HTR-8/SVneo (cell line): ENCODE measurements at regions not wholly inside any gene's neighbourhood (a gene's known extent, or its start where the extent isn't known, plus 50 kb on each side); places are given as distances from the start of the nearest gene placed in this dataset.
A peak's percentile ranks its signal among the peaks of the same experiment; 100 is the strongest.

Source experiments
- DNase-seq: peaks from one replicate; pipeline ENCODE4 v3.0.0; 2011; ENCODE audit warnings: low spot score, mixed read lengths; ENCODE audit not compliant: insufficient read length
- FAIRE-seq: peaks from 2 replicates; lab custom pipeline; 2011; peaks lifted over from hg19 to GRCh38; lab: Jason Lieb, UNC

DNA sequence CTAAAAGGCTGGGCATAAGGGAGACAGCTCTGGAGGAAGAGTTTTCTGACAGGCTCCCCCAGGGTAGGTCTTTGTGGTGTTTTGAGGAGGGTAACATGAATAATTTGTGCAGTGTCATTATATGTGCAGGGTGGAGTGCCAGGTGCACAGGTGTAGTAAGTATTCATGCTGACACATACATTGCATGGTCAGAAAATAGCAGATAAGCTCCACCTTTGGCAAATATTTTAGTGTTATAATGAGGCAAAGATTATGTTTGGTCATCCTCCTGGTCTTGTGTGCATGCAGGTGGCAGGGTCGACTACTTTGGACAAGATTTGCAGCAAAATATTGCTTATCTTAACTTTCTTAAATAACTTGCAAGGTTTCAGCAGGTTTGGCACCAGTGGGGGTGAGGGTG is 910.4 kb upstream of the PCDH10 start:
- DNase-seq (no peak), FAIRE-seq (no peak)

DNA sequence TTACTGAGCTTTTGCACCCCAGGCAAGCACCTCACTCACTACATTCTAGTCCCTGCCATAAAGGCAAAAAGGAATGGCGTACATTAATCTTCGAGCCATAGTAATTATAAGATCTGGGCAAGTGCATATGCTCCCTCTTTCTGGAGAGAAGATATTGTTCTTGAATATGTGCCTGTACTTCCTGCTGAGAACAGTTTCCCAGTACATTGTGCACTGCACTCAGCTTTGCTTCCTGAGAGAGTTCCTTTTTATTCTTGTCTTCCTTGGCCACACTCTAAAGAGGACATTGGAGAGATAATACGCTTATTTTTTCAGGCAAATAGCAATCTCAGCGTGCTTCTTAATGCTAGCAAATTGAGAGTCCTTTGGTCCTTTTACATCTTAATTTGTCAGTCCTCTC is 909.0 kb upstream of the PCDH10 start:
- FAIRE-seq, result no peak
- no peak for DNase-seq

DNA sequence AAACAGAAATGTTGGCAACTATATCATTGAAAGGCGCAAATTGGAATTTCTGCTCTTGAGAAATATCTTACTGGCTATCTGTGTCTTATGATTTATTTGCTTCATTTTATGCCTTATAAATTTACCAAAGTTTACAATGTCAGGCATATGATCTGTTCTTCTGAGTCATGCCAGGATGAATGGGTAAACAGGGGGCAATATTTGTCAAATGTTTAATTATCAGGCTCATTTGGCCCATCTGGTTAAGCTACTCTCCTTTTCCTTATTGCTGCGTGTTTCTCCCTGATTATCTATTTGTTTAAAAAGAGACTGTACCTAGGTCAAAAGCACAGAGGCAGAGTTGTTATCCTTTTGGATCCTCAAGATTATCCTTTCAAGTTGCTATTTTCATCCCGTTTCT is 903.8 kb upstream of the PCDH10 start:
- no peak for FAIRE-seq

DNA sequence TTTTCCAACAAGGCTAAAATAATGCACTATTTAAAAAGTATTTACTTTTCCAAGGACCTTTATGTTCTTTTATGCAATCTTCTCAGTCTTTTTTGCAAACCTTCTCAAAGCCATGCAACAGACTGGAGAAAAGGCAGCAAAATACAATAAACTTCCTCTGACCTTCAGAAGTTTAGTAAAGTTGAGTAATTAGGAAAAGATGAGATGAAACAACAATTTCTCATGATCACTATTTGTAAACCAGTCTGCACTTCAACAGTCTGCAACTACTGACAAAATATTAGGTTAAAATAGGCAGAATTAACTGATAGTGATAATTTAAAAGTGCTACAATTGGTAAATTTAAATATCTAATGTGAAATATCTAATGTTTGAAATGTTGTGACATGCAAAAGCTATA is 884.9 kb upstream of the PCDH10 start:
- no peak for DNase-seq
- no peak for FAIRE-seq

More for the DNA sequence above, 903.8 kb upstream of the PCDH10 start:
- no peak for DNase-seq

DNA sequence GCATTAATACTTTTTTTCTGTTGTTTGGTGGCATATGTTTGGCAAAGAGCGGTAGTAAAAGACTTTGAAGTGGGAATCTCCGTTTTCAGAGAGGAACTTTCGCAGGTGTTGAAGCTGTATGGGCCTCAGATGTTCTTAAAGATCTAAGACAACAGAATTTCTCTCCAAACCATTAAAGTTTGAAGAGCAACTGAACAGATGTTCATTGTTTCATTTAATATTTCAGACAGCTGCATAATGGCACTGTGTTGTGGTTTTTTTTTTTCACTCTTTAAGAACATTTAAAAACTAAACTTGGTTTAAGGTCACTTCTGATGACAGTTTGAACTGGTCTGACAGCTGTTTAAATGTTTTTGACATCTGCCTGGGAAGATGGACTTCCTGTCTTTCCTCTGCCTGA is 882.7 kb upstream of the PCDH10 start:
- FAIRE-seq, result no peak
- no peak for DNase-seq

DNA sequence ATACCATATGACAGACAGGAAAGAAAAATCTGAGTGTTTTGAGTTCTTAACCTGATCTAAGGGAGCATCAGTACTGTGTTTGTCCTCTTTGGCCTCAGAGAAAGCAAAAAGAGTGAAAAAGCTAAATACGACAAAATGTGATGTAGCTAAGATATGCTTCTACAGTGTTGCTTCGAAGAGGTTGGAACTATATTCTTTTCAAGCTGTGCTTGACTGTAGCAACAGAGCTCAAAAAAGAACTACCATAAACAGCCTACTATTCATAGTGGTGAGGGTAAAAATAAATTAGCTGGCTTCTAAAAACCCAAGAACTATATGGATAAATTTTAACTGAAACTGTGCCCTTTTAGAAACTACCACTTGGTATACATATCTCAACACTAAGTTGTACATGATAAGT is 881.8 kb upstream of the PCDH10 start:
- FAIRE-seq, result no peak
- no peak for DNase-seq

DNA sequence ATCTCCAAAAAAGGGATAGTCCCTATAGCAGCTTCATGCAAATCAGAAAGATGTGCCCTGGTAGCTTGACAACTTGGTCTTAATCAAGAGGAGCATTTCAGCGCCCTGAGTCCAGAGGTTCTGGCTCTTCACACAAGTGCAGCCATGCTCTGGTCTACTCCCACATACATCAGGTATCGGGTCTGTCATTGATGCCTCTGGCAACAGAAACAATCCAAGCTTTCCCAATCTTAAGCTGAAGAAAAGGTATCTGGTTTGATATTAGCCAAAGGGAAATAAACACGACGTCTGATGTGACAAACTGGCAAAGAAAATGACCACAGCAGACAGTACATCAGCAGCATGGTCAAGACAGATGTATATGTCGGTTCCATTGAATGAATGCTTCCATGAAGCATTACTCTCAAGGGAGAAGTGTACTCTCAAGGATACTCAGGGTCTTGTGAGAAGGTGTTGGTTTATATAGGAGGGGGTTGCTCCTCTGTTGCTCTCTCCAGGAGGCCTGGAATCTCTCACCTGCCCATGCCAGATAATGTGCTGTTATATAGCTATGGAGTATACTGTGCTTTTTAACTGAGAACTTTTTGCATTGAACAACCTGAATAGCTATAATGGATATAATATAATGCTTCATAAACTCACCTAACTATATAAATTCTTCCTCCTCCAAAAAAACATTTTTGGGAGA is 879.6 kb upstream of the PCDH10 start:
- DNase-seq (no peak), FAIRE-seq (no peak)

DNA sequence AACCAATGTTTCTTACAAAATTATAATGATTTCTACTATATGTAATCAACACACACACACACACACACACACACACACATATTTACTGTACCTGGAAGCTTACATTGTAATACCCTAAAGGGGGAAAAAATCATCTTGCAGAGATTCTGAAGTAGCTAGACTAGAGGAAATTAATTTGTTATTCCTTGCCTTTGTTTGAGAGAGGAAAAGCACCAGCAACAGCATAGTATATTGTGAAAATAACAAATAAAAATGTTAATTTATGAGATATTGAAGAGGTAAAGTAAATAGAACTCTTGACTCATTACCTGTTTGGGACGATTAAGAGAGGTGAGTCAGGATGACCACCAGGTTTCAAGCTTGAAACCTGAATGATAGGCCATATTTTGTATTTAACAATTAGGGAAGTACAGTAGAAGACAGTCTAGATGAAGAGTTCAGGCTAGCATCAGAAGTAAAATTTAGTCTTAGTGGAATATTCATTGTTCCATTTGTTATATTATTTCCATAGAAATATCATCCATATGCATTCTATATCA is 873.4 kb upstream of the PCDH10 start:
- FAIRE-seq, result no peak

DNA sequence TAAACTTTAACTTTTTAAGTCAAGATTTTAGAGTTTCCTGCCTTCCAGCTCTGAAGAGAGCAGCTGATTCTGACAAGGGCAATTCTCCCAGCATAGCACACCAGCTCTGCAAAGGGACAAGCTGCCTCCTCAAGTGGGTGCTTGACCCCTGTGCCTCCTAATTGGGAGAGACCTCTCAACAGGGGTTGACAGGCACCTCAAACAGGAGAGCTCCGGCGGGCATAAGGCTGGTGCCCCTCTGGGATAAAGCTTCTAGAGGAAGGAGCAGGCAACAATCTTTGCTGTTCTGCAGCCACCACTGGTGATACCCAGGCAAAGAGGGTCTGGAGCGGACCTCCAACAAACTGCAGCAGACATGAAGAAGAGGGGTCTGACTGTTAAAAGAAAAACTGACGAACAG is 872.9 kb upstream of the PCDH10 start:
- no peak for DNase-seq
- FAIRE-seq, result no peak

More for the DNA sequence above, 873.4 kb upstream of the PCDH10 start:
- no peak for DNase-seq

DNA sequence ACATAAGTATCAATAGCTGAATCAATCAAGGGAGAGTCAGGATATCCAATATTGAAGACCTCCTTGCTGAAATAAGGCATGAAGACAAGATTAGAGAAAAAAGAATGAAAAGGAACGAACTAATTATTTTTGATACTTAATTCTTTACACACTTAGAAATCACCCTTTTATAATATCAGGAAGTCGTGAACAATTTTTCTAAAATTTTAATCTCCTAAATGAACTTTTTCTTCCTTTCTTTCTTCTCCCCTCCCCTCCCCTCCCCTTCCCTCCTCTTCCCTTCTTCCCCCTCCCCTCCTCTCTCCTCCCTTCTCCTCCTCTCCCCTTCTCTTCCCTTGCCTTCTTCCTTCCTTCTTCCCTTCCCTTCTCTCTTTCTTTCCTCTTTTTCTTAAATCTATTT is 872.1 kb upstream of the PCDH10 start:
- no peak for FAIRE-seq
- DNase-seq, result no peak

DNA sequence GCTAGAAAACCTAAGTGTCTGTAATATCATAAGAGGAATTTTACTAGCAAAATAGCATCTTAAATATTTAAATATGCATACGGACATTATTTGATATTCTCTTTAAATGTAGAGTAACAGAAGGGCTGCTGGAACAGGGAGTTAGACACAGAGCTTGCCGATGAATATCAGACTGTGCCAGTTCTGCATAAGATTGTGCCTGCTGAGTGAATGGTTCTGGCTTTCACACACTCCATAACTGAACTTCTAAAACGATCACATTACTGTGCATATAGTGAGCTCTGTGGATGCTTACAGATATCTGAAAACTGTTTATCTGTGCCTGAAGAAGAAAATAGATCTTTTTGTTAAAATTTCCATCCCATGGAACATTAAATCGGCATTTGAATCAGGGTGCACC is 867.4 kb upstream of the PCDH10 start:
- FAIRE-seq, result no peak
- DNase-seq, result no peak

DNA sequence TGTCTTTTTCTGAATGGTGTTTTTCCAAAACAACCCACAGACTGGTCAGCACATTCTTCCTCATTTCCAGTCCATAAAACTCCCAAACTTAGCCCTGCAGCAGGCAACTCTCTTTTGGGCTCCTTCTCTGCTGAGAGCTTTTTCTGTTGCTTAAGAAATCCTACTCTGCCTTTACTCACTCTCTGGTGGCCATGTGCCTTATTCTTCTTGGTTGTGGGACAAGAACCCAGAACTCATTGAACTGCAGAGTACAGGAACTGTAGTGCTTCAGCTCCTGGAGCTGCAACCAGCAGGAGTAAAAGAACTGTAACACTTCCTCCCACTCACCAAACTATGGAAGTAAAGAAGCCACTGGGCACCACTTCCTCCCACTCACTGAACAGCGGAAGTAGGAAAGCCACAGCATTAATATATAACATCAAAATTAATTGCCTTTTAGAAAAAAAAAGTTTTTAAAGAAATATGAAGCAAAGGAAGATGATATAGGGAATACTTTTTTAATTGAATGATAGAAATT is 864.1 kb upstream of the PCDH10 start:
- FAIRE-seq (no peak), DNase-seq (no peak)

DNA sequence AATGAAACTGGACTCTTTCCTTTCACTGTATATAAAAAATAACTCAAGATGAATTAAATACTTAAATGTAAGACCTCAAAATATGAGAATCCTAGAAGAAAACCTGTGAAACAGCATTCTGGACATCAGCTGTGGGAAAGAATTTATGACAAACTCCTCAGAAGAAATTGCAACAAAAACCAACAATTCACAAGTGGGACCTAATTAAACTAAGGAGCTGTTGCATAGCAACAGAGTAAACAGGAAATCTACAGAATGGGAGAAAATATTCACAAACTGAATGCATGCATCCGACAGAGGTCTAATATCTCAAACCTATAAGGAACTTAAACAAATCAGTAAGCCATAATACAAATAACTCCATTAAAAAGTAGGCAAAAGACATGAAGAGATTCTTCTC is 851.7 kb upstream of the PCDH10 start:
- DNase-seq, result no peak
- no peak for FAIRE-seq

DNA sequence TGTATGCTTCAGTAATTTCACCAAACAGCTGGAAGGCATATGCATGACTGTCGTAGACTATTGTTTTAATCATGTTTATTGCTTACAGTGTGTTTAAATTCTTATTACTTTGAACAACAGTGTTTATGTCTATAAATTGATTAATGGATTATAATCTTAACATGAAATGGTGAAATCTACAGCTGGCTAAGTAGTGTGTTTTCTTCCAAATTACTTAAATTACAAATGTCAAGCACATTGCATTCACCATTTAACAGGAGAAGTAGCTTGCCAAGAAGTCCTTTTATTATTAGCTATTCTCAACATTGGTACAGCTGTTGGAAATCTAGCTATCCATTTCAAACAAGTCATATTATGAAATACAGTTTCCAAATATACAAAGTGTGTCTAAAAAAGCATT is 849.3 kb upstream of the PCDH10 start:
- FAIRE-seq, result no peak
- DNase-seq, result no peak

DNA sequence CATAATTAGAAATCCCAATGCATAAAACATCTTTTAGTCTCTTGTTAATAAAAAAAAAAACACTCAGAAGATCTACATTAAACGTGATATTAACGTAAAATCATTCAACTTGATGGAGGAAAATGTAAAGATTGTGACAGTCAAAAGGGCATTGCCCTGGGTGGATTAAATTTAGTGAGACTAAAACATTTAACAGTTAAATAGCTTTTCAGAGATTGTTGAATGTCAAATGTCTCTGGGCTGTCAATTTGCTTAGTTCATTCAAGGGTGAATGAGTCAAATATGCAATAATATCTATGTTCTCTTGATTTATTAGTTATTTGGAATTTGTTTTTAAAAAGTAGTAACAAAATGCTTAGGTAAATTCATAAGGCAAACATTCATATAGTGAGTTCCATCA is 836.6 kb upstream of the PCDH10 start:
- FAIRE-seq (no peak), DNase-seq (no peak)

DNA sequence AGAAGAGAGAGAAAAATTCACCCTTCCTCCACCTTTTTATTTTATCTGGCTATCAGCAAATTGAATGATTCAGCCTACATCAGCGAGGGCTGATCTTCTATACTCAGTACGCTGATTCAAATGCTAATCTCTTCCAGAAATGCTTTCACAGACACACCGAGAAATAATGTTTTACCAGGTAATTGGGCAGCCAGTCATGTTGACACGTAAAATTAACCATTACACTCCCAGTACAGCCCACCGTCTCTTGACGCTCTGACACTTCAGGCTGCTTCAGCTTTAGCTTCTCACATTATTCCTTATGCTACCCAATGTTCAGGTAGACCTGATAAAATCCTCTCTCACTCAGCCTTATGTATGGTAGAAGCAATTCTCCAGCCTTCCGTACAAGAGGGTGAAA is 835.2 kb upstream of the PCDH10 start:
- DNase-seq (no peak), FAIRE-seq (no peak)

DNA sequence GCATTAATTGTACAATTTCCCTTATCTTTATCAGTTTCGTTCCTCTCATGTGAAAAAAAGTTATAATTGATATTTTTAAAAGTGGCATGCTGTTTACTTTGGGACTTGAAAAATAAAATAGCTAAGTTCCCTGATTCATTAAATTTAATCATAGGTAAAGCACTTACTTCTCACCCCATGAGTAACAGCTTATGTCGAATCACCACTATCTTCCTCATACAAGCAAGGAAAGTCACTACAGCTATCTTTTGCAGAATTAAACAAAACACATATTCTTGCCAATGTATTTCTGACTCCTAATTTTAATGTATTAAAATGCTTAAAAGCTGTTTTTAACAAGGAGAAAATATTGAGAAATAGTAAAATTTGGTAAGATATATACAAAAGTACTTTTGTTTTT is 832.4 kb upstream of the PCDH10 start:
- FAIRE-seq (no peak), DNase-seq (no peak)

DNA sequence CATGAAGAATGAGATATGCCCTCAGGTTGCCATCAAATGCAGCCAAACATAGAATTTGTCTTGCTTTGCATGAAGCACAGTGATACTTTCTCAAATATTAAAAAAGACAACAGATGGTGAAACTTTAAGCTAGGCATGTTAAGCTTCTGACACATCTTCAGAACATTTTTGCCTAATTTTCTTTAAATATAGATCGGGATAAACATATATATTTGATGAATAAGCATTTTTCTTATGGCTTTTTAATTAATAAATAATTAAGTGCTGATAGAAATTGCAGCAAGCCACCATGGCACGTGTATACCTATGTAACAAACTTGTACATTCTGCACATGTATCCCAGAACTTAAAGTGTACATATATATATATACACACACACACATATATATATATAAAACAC is 831.2 kb upstream of the PCDH10 start:
- DNase-seq (no peak), FAIRE-seq (no peak)

DNA sequence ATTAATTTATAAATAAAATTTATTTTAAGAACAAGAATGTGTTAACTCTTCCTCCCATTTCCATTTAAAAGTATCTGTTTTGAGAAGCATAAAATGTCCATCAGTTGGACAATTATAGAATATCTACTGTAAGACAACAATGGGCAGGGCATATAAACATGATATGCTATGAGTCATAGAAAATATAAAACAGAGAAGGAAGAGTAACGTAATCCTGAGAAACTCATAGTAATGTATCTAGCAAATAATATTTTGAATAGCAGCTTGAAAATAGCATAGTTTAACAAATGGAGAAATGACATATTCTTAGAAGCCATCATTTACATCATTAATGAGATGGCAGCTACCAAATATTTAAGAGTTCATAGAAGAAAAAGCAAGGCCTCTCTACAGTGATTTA is 820.3 kb upstream of the PCDH10 start:
- FAIRE-seq, result no peak
- no peak for DNase-seq

DNA sequence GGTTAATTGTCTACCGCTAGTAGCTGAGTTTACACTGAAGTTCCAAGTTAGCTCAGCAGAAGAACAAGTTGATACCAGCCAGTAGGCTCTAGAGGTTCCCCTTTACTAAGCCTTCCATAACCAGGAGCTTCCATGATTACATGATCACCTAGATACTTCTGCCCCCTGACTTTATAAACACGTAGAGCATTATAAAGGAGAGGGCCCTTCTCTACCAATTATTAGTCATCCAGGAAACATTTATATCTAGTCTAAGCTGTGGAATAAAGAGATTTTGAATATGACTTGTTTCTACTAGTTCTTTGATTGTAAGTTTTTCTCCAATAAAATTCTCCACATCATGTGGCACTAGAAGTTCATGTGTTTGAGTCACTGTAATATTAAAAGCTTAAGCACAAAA is 818.1 kb upstream of the PCDH10 start:
- FAIRE-seq (no peak), DNase-seq (no peak)

DNA sequence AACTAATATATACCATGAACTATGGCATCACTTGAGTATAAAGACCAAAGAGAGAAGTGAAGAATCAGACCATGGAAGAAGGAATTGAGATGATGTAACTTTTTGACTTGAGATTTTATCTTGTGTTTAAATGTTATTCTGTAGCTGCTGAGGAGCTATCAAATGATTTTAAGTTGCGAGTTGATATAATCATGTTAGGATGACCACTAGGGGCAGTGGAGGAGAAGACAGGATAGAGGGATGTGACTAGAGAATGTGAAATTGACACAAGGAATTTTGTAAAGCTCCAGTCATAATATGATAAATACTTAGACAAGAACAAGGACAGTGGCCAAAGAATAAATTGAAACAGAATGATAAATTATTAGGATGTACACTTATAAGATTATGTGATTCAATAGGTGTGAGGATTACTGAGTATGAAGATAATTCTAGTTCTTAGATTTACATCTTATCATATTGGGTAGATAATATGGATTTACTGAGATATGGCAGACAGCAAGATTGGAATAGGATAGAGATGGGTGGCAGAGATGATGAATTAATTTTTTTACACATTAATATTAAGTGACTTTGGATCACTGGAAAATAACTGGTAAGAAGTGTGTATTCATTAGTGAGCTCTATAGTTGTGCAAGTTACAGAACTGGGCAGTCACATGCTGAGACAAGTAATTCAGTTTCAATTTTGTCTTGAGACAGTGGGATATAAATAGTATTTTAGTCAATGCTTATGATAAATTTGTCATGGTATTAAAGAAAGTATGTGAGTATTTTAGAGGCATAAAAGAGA is 816.0 kb upstream of the PCDH10 start:
- FAIRE-seq, result no peak
- no peak for DNase-seq

DNA sequence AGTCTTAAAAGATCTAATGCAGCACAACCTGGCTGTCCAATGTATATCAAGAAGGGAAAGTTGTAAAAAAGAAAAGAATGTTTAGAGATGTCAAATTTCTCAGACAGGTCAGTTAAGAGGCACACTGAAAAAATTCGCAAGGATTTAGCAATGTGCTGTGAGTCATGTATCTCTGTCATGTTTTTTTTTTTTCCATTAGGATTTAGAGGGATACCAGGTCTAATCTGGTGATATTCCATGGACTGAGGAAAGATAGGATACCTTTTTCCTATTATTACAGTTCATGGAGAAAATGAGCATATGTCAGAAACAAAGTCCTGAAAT is 815.4 kb upstream of the PCDH10 start:
- DNase-seq (peak; percentile 20), FAIRE-seq (no peak)
